OCI-LY1 (cell line): ENCODE measurements at regions not wholly inside any gene's neighbourhood (a gene's known extent, or its start where the extent isn't known, plus 50 kb on each side); places are given as distances from the start of the nearest gene placed in this dataset.

Experiments used
- H2AFZ ChIP-seq: fragments of 200-600 bp; sonication (generic), shearing (Covaris generic); 2 replicates; pipeline ENCODE4 v1.6.0; 2014; ENCODE audit warnings: antibody characterized with exemption, mild to moderate bottlenecking, low read length
- H3F3A ChIP-seq: fragments of 200-600 bp; sonication (generic), shearing (Covaris generic); 2 replicates; pipeline ENCODE4 v1.6.0; 2014; ENCODE audit warnings: mild to moderate bottlenecking, antibody characterized with exemption, low read length, moderate library complexity; ENCODE audit not compliant: insufficient read depth
- H3K27ac ChIP-seq: fragments of 200-600 bp; sonication (generic); 2 replicates; pipeline ENCODE4 v1.5.1; 2014; ENCODE audit warnings: low read length, mixed run types, mild to moderate bottlenecking, low read depth; ENCODE audit not compliant: poor library complexity, severe bottlenecking
- H3K27me3 ChIP-seq: fragments of 200-600 bp; sonication (generic); 2 replicates; pipeline ENCODE4 v1.6.0; 2014; ENCODE audit warnings: antibody characterized with exemption, mild to moderate bottlenecking, low read length, moderate library complexity; ENCODE audit not compliant: insufficient read depth
- H3K36me3 ChIP-seq: fragments of 200-600 bp; sonication (generic); 2 replicates; pipeline ENCODE4 v1.6.1; 2014; ENCODE audit warnings: mild to moderate bottlenecking, antibody characterized with exemption, low read length, moderate library complexity, mixed read lengths; ENCODE audit not compliant: insufficient read depth
- H3K4me1 ChIP-seq: fragments of 200-600 bp; sonication (generic); 2 replicates; pipeline ENCODE4 v1.5.1; 2014; ENCODE audit warnings: mild to moderate bottlenecking, low read length, moderate library complexity; ENCODE audit not compliant: insufficient read depth, severe bottlenecking
- H3K4me2 ChIP-seq: fragments of 200-600 bp; sonication (generic), shearing (Covaris generic); 2 replicates; pipeline ENCODE4 v1.6.1; 2014; ENCODE audit warnings: low read length
- H3K4me3 ChIP-seq: fragments of 200-600 bp; sonication (generic); 2 replicates; pipeline ENCODE4 v1.5.1; 2014; ENCODE audit warnings: low read length, low read depth, mild to moderate bottlenecking, mixed read lengths; ENCODE audit not compliant: poor library complexity, severe bottlenecking
- H3K79me2 ChIP-seq: fragments of 200-600 bp; shearing (Covaris generic); 2 replicates; pipeline ENCODE4 v1.6.1; 2016; ENCODE audit warnings: mixed run types, low read length, mixed read lengths; ENCODE audit not compliant: insufficient read depth
- H3K9ac ChIP-seq: fragments of 200-600 bp; sonication (generic), shearing (Covaris generic); 2 replicates; pipeline ENCODE4 v1.6.1; 2014; ENCODE audit warnings: mild to moderate bottlenecking, low read length, mixed read lengths
- H3K9me2 ChIP-seq: fragments of 200-600 bp; sonication (generic), shearing (Covaris generic); 2 replicates; pipeline ENCODE4 v1.6.1; 2014; ENCODE audit warnings: low read depth, mild to moderate bottlenecking, low read length, mixed read lengths
- H3K9me3 ChIP-seq: fragments of 200-600 bp; shearing (Covaris generic); 2 replicates; pipeline ENCODE4 v1.6.1; 2014; ENCODE audit warnings: low read length, mixed read lengths
- H4K20me1 ChIP-seq: fragments of 200-600 bp; sonication (generic), shearing (Covaris generic); 2 replicates; pipeline ENCODE4 v1.6.0; 2016; ENCODE audit warnings: mild to moderate bottlenecking, low read length; ENCODE audit not compliant: insufficient read depth
- EZH2 ChIP-seq: fragments of 200-600 bp; sonication (generic), shearing (Covaris generic); IDR thresholded peaks from 2 replicates; pipeline ENCODE4 v1.8.0; 2017; ENCODE audit warnings: borderline replicate concordance, mixed run types, mild to moderate bottlenecking, antibody characterized with exemption, low read length, moderate library complexity, mixed read lengths
- TF ChIP-seq, protein P1 (sequence below): fragments of 200-600 bp; sonication (generic), shearing (Covaris generic); IDR thresholded peaks from 2 replicates; pipeline ENCODE4 v1.5.1; 2017; ENCODE audit warnings: mild to moderate bottlenecking, antibody characterized with exemption, low read length, moderate library complexity, mixed read lengths

- Histone ChIP-seq H3F3A (no peaks in the 10 kb centered on the region), H3K4me2 (no peak overlapping the region), H3K4me3 (no peak overlapping the region), H4K20me1 (no peaks in the 10 kb centered on the region), H3K9me3 (no peaks in the 10 kb centered on the region), H2AFZ (no peak overlapping the region), H3K4me1 (peaks cover 10% of the 10 kb centered on the region), H3K9me2 (no peaks in the 10 kb centered on the region), H3K27ac (no peak overlapping the region), H3K36me3 (no peaks in the 10 kb centered on the region), H3K79me2 (no peaks in the 10 kb centered on the region), H3K27me3 (no peaks in the 10 kb centered on the region), H3K9ac (no peak overlapping the region)
- TF ChIP-seq, protein P1, sequence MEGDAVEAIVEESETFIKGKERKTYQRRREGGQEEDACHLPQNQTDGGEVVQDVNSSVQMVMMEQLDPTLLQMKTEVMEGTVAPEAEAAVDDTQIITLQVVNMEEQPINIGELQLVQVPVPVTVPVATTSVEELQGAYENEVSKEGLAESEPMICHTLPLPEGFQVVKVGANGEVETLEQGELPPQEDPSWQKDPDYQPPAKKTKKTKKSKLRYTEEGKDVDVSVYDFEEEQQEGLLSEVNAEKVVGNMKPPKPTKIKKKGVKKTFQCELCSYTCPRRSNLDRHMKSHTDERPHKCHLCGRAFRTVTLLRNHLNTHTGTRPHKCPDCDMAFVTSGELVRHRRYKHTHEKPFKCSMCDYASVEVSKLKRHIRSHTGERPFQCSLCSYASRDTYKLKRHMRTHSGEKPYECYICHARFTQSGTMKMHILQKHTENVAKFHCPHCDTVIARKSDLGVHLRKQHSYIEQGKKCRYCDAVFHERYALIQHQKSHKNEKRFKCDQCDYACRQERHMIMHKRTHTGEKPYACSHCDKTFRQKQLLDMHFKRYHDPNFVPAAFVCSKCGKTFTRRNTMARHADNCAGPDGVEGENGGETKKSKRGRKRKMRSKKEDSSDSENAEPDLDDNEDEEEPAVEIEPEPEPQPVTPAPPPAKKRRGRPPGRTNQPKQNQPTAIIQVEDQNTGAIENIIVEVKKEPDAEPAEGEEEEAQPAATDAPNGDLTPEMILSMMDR, result no peak
- TF ChIP-seq EZH2, result no peak
Measured at GRCh38 chr1:67572594-67573221, 112.3 kb upstream of the GADD45A start.

GRCh38 chr1:67573311-67573872 is 111.6 kb upstream of the GADD45A start:
- H3K27ac ChIP-seq, result no peak overlapping the region
- TF ChIP-seq, protein P1, result no peak
- no peak for TF ChIP-seq EZH2
- H3K36me3 ChIP-seq, result no peaks in the 10 kb centered on the region
- H3K4me2 ChIP-seq, result no peak overlapping the region
- H3K9me3 ChIP-seq, result no peaks in the 10 kb centered on the region
- H3K4me3 ChIP-seq, result no peak overlapping the region
- no peaks in the 10 kb centered on the region for H4K20me1 ChIP-seq
- no peaks in the 10 kb centered on the region for H3K9me2 ChIP-seq
- no peak overlapping the region for H2AFZ ChIP-seq
- H3K79me2 ChIP-seq, result no peaks in the 10 kb centered on the region
- H3K9ac ChIP-seq, result no peak overlapping the region
- peaks cover 10% of the 10 kb centered on the region for H3K4me1 ChIP-seq
- H3F3A ChIP-seq, result no peaks in the 10 kb centered on the region
- no peaks in the 10 kb centered on the region for H3K27me3 ChIP-seq

- H3K4me3 ChIP-seq, result no peak overlapping the region
- no peaks in the 10 kb centered on the region for H3F3A ChIP-seq
- no peaks in the 10 kb centered on the region for H3K36me3 ChIP-seq
- TF ChIP-seq, protein P1, result no peak
- TF ChIP-seq EZH2, result no peak
- no peaks in the 10 kb centered on the region for H4K20me1 ChIP-seq
- no peak overlapping the region for H3K9ac ChIP-seq
- H3K4me2 ChIP-seq, result no peak overlapping the region
- H3K4me1 ChIP-seq, result peaks cover 10% of the 10 kb centered on the region
- no peaks in the 10 kb centered on the region for H3K9me2 ChIP-seq
- H3K27ac ChIP-seq, result no peak overlapping the region
- H2AFZ ChIP-seq, result no peak overlapping the region
- H3K9me3 ChIP-seq, result no peaks in the 10 kb centered on the region
- H3K79me2 ChIP-seq, result no peaks in the 10 kb centered on the region
- no peaks in the 10 kb centered on the region for H3K27me3 ChIP-seq
Measured at GRCh38 chr1:67574221-67574620, 110.8 kb upstream of the GADD45A start.
